SKM-1 (cell line): ENCODE measurements at regions not wholly inside any gene's neighbourhood (a gene's known extent, or its start where the extent isn't known, plus 50 kb on each side); places are given as distances from the start of the nearest gene placed in this dataset.

Source experiments
- DNase-seq: peaks from one replicate; lab custom pipeline; 2025; ENCODE audit not compliant: unreplicated experiment; lab: John Stamatoyannopoulos, UW

DNA sequence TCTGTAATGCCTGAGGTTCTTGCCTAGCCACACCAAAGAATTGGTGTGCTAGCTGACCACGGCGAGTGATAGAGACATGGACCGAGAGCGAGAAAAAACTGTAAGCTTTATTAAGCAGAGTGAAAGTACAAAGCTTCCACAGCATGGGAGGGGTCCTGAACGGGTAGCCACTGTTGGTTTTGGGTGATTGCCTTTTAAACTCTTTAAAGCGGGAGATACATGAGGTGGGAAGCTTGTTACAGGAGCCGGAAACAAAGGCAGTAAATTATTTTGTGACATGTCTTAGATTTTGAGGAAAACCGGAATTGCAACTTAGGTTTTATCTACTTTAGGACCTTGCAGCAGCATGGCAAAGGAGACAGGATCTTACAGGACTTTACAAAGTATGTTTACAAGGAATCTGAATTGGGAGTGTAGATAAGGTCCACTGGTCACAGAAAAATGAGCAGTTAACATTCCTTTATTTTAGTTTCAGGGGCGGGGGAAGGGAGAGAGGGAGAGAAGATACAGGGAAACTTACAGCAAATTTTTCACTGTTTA lies 252.7 kb upstream of the MBL2 start:
- DNase-seq: no peak

DNA sequence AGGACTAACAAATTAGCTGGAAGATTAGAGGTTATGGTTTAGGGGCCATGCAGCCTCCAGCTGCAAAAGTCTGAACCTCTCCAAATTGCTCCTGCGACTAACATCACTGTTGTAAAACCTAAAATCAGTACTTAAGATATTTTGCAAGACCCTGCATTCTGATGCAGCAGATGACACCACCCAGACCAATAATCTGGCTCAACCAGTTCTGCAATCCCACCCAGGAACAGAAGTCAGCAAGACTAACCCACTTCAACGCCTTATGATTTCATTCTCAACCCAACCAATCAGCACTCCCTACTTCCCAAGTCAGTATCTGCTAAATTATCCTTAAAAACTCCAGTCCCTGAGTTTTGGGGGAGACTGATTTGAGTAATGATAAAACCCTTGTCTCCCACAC lies 250.8 kb upstream of the MBL2 start:
- DNase-seq: no peak

DNA sequence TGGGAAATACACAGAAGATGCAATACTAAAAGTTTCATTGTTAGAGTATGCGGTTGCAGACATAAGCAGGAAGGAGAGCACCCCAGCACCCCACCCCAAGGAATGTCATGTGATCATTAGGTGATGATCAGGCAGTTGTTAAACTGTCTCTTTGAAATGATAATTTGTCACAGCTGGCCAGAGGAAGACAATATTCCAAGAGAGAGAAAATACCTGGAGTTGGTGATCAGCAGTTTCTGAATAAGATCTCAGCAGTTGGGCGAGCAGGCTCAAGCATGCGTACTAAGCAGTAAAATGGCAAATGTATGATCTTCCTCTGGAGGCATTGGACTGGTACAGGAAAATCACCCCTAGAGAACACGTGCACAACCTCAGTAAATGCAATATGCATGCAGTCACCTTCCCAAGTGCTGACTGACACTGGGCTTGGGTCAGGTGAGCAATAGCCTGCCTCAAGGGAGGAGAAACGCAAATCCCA lies 250.1 kb upstream of the MBL2 start:
- DNase-seq: no peak

DNA sequence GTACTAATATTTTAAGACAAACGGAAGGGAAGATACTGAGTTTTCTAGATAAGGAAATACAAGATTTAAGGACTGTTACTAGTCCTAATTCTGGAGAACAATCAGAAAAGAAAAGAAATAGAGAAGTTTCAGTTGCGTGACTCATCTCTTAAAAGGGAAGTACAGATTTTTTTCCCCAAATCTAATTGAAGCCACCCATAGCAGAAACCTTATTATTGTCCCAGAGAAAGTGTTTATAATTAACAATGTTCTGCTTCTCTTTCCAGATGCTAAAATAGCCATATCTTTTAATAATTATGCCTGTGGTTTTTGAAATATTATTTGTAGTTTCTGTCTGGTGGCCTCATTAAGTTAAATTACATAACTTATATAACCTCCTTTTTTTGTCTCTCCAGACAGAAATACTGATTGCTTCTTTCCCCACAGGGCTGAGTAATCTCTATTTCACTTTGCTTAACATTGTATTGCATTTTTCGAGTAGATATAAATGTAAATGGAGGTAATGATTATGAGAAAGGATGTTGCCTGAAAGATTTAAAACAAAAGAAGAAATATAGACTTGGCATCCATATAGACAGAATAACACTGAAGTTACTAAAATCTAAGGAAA lies 240.7 kb upstream of the MBL2 start:
- peak; percentile 34 for DNase-seq

DNA sequence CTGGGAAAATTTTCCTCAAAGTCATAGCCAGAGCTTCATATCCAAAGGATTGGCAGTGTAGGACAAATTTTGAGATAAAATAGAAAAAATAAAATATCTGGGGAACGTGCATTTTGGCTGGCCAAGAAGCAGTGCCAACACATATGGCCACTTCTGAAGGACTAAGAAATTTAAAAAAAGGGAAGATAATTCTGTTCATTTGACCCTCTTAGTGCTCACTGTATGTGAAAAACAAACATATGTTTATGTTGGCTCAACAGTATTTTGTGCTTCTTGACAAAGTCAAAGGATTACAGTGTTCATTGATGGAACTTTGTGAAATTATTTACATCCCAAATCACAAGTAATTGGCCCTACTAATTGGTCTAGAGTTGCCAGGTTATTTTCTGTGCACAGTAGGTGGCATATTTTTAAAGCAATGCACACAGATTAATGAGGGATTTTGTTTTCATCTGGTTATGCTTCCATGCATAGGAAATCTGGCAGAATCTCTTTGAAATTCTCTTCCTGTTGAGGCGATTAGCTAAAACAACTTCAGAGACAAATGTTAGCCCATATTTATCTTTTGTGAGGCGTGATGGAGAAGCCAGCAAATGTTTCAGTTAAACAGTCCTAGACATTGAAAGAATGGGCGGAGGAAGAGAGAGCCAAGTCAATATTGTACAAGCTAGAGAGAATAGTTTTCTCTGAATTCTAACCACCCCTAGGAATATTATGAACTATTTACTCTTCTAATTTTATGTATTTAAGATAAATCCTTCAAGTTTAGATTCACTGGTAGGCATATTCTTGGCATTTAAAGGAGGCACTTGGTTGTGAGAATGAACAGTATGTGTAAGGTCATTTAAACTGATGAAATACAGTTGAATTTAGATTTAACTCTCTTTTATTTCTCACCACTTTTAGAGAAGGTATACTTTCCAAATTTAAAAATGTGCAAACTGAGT lies 237.7 kb upstream of the MBL2 start:
- no peak for DNase-seq

DNA sequence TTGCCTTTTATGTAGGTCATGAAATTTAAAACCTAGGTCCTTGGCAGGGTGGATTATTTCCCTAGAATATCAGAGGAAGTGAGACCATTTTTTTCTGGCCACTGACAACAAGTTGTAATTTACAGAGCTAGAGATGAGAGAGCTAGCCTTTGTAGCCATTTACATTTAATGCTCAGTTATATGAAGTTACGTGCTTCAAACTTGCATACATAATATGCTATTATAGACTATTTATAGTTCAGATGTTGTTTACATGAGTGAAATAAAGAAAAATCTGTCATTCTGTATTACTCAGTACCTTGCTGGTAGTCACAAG lies 234.9 kb upstream of the MBL2 start:
- no peak for DNase-seq

DNA sequence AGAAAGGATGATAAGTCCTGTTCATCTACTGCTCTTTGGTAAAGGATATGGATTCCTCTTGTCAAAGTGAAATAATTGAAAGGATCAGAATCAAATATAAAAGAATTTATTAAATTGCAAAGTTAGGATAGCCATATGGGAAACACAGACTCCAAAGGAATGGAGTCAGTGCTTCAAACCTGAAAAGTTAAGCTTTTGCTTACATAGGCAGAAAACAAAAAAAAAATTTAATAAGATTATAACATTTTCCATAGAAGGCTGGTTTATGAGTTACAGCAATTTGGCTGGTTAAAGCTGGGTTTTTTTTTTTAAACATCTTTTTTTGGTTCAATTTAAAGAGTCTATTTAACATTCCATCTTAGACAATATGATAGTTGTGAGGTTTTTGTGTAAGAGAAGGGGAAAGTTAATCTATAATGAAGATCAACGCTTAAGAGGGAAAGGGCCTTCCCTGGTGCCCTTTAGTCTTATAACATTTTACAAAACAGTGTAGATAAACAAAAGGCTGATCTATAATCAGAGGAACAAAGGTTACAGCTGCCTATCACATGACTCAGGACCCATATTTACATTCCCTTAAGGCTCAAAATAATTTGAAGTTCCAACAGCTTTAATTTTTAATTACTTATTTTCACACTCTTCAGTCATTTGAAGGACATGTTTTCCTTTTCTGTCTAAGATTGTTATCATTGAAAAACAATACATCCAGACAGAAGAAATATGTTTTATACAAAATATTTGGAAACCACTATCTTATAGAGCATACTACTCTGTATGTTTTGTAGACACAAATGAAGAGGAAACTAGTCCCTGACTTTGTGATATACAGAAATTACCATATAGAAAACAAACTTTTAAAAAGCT lies 234.3 kb upstream of the MBL2 start:
- no peak for DNase-seq

DNA sequence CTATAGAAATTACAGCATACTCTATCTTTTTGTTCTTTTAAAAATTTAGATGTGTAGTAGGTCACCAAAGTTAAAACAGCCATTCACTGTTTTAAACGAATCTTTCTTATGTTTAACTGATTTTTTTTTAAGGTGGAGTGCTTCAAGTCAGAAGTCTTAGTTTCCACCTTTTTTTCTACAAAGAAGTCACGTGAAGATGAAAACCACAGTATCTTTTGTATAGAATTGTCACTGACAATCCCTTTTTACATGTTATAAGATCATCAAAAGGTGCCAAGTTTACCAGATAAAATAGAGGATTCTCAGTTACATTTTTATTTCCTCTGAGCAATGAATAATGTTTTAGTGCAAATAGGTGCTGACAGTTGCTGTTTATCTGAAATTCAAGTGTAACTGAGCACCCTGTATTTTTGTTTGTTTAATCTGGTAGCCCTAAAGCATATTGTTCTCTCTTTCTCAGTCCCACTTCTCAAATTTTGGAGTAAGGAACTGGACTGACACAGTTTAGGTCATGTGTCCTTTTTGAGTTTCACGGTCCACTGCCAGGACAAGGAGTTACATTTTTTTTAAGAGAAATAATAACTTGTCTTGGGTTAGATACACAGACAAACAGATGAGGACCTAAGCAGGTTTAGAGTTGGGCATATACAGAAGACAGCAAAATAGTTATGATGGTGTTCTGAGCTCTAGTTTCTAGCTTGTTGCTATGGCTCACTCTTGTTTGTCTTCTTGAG lies 233.2 kb upstream of the MBL2 start:
- DNase-seq: no peak

DNA sequence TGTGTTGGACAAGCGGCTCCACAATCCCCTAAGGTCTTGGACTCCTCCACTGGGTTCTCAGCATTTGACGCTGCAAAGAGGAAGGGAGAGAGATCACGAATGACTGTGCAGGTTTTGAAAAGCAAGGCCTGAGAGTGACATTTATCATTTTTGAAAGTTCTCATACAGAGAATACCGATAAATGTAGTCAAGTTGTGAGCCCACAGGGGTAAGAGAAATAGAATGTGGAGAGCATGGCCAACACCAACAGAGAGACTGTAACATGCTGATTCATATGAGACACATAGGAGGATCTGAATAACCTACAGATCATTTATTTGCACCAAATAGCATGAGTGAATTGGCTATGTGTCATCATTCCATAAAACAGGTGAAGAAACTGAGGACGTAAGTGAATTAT lies 230.5 kb upstream of the MBL2 start:
- DNase-seq: no peak

DNA sequence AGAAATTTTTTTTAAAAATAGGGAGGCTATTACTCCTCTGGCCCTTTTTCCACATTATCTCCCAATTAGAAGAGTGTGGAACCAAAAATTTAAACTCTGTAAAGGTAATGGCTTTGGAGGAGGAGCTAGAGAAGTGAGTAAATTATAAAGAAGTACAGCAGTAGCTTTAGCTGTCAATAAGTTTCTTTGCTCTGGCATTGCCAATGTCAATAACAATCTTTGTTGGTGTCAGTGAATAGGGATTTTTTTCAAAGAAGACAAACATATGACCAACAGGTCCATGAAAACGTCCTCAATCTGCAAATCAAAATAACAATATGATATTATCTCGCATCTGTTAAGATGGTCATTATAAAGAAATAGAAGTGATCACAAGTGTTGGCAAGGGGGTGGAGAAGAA lies 227.1 kb upstream of the MBL2 start:
- DNase-seq: no peak

DNA sequence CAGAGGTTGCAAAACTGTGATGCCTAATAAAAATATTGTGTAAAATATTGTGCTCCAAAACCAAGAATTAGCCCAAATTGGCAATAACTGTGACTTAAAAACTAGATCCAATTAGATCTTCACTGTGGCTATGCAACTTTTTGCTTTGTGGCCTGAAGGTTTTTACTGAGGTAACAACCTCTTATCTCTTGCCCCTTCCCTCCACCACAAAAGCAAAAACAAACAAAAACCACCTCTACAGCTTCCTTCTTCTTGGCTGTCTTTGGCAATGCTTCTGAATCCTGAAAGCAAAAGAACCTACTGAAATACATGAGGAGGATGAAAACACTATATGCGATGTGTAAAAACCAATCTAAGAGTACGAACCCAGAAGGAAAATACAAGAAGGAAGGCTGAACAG lies 226.7 kb upstream of the MBL2 start:
- DNase-seq: no peak

DNA sequence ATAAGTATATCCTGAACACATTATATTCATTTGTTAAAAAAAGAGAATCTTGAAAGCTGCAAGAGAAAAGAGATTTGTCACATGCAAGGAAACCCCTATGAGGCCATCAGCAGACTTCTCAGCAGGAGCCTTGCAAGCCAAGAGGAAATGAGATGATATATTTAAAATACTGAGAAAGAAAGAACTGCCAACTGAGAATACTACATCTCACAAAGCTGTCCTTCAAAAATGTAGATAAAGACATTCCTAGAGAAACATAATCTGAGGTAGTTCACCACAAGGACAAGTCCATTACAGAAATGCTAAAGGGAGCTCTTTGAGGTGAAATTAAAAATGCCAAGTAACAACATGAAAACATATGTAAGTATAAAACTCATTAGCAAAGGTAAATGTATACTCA lies 224.4 kb upstream of the MBL2 start:
- no peak for DNase-seq

DNA sequence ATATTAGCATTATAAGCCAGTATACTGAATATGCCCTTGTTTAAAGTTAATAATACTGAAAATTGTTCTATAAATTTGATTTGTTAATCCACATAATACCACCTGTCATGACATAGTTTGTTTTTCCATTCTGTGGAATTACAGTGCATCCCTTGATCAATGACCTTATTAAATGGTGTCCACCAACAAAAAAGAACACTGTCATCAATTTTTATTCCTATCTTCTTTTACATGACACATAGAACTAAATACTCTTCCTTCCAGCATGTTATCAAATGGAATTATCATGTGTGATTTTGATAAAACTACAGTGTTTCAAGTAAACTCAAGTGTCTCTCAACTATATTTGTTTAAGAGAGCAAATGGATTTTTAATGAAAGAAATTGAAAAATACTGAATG lies 221.8 kb upstream of the MBL2 start:
- DNase-seq: no peak

DNA sequence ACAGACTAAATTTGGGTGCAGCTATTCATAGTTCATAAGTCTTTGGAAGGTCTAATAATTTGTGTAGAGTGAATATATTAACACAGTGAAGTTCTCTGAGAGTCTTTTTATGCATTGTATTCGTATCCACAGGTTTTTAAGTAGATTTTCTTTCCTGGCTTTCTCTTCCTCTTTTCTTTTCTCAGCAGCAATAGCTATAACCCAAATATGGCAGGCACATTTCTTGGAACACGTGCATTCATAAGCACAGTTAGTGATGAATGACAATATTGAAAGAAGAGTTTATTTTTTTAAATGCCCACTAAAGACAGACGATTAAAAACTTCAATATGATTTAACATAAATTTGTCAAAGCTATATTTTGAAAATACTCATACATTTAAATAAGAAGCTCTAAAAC lies 220.5 kb upstream of the MBL2 start:
- DNase-seq: no peak

DNA sequence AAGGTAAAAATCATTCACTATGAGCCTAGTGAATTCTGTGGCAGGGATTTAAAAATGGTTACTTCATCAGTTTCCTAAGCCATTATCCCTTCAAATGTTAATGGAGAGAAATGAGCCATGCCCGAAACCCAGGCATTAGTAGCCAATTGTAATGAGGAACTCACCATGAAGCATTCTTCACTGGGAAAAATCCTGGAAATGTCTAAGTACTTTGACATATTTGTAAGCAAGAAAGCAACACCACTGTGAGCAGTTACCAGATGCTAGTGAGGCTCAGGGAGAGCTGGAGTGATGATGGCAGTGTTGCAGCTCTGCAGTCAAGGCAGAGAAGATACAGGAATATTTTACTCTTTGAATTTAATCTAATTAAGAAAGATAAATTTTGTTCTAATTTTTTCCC lies 220.0 kb upstream of the MBL2 start:
- no peak for DNase-seq

DNA sequence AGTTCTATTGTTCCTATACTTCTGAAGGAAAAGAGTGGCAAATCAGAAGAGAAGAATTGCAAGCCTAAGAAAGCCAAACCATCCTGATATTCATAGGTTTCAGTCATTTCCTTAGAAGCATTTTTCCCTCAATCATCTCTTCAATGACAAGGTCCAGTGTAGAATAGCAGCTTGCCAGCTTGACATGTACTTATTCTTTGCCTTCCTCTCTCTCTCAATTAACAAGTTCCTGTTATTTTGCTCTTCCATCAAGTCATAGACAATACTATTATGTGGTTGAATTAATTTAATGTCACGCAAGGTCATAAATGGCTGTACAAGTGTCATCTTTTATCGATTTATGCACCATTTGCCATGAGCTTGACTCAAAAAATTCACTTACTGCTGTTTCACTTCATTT lies 216.3 kb upstream of the MBL2 start:
- no peak for DNase-seq

DNA sequence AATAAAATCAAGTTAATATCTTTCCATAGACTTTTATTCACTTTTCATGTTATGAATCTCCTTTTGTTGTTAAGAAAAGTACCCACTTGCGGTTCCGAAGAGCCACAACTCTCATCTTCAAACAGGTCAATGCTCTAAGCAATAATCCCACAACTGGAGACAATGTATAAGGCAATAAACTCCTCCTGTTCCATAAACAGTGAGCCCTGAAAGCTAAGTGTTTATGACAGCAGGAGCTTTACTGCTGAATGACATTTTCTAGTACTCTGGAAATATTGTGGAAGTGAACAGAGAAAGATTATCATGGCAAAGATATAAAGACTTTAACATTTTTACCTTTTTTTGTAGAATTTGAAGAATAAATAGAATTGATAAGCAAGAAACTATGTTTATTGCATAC lies 213.5 kb upstream of the MBL2 start:
- DNase-seq: no peak

DNA sequence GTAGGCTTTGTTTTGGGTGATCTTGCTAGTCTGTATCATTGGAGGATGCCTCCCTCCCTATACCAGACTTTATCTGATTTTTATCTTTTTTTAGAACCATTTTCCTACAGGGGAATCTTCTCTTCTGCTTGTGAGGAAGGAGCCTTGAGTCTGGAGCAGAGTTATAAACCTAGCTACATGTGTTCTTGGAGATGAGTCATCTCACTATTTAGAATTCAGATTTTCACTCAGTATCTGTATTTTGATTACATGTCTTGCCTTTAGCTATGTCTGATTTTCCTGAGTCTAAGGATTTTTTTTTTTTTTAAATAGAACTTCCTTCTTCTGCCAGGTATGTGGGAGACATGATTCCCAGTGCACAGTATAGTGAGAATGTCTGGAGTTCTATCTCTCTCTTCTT lies 211.6 kb upstream of the MBL2 start:
- DNase-seq: no peak

DNA sequence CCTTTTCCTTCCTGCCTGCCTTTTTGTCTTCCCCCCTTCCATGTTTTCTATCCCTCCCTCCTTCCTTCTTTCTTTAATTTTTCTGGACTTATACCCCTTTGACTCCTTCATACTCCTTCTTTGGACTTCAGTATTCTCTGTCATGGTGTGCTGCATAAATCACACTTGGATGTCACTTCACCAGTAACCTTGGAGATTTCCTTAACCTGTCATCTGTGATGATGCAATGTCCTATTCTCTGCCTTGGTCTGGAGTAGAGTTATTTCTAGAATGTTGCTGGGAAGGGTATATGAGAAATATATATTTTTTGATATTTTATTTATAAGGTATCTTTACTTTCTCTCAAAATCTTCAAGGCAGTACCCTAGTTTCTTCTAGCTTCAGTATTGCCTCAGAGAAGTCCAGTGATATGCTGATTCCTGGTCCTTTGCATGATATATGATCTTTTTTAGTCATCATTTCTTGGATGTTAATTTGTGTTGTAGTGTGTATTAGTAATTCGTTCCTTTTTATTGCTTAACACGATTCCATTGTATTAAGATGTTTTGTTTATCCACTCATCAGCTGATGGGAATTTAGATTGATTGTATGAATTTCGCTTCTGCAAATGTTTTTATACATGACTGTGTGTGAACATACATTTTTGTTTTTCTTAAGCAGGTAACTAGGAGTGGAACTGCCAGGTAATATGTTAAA lies 206.9 kb upstream of the MBL2 start:
- no peak for DNase-seq

DNA sequence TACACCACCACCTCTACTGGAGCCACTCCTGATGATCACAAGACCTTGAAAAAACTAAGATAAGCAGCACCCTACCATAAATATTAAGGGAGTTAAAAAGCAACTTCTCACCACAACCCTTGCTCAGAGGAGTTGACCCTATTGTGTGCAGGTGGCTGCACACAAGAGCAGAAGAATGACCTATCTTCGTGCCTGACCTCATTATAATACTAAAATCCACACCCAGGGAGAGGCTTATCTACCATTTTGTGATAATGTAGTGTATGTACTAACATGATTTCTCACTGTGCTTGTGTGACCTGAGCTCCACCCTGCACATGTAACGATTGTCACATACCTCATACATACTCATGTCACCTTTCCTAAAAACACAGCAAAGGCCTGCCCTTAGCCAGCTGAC lies 205.0 kb upstream of the MBL2 start:
- DNase-seq: no peak
